ENCODE measurements at regions not wholly inside any gene's neighbourhood (a gene's known extent, or its start where the extent isn't known, plus 50 kb on each side); places are given as distances from the start of the nearest gene placed in this dataset.

- H3K36me3 ChIP-seq (ENCODE audit: insufficient read depth, low read length): no peaks in the 10 kb centered on the region
- H2AFZ ChIP-seq (ENCODE audit: low read depth, low read length): no peak overlapping the region
- H3K9me3 ChIP-seq (ENCODE audit: low read length): no peaks in the 10 kb centered on the region
- TF ChIP-seq RAD21 (conservative IDR thresholded peaks at IDR 0.05) (no peak), POLR2AphosphoS5 (IDR thresholded peaks at IDR 0.05) (no peak), TAF1 (IDR thresholded peaks at IDR 0.05; ENCODE audit: low read depth) (no peak), MXI1 (conservative IDR thresholded peaks at IDR 0.05; ENCODE audit: poor library complexity, severe bottlenecking) (no peak), SMC3 (conservative IDR thresholded peaks at IDR 0.05; ENCODE audit: poor library complexity) (no peak), EZH2 (IDR thresholded peaks at IDR 0.05; ENCODE audit: borderline replicate concordance, insufficient read depth, low read length, poor library complexity, severe bottlenecking) (no peak), EP300 (conservative IDR thresholded peaks at IDR 0.05; ENCODE audit: poor library complexity, severe bottlenecking) (no peak)
- TF ChIP-seq, protein P1, sequence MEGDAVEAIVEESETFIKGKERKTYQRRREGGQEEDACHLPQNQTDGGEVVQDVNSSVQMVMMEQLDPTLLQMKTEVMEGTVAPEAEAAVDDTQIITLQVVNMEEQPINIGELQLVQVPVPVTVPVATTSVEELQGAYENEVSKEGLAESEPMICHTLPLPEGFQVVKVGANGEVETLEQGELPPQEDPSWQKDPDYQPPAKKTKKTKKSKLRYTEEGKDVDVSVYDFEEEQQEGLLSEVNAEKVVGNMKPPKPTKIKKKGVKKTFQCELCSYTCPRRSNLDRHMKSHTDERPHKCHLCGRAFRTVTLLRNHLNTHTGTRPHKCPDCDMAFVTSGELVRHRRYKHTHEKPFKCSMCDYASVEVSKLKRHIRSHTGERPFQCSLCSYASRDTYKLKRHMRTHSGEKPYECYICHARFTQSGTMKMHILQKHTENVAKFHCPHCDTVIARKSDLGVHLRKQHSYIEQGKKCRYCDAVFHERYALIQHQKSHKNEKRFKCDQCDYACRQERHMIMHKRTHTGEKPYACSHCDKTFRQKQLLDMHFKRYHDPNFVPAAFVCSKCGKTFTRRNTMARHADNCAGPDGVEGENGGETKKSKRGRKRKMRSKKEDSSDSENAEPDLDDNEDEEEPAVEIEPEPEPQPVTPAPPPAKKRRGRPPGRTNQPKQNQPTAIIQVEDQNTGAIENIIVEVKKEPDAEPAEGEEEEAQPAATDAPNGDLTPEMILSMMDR (IDR thresholded peaks at IDR 0.05; ENCODE audit: poor library complexity, severe bottlenecking): no peak
- TF ChIP-seq, protein P2, sequence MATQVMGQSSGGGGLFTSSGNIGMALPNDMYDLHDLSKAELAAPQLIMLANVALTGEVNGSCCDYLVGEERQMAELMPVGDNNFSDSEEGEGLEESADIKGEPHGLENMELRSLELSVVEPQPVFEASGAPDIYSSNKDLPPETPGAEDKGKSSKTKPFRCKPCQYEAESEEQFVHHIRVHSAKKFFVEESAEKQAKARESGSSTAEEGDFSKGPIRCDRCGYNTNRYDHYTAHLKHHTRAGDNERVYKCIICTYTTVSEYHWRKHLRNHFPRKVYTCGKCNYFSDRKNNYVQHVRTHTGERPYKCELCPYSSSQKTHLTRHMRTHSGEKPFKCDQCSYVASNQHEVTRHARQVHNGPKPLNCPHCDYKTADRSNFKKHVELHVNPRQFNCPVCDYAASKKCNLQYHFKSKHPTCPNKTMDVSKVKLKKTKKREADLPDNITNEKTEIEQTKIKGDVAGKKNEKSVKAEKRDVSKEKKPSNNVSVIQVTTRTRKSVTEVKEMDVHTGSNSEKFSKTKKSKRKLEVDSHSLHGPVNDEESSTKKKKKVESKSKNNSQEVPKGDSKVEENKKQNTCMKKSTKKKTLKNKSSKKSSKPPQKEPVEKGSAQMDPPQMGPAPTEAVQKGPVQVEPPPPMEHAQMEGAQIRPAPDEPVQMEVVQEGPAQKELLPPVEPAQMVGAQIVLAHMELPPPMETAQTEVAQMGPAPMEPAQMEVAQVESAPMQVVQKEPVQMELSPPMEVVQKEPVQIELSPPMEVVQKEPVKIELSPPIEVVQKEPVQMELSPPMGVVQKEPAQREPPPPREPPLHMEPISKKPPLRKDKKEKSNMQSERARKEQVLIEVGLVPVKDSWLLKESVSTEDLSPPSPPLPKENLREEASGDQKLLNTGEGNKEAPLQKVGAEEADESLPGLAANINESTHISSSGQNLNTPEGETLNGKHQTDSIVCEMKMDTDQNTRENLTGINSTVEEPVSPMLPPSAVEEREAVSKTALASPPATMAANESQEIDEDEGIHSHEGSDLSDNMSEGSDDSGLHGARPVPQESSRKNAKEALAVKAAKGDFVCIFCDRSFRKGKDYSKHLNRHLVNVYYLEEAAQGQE (IDR thresholded peaks at IDR 0.05; ENCODE audit: borderline replicate concordance): no peak
- no peak overlapping the region for H3K4me3 ChIP-seq (ENCODE audit: low read length)
- H3K79me2 ChIP-seq (replicated peaks; ENCODE audit: insufficient read depth, low read length): no peaks in the 10 kb centered on the region
- no peaks in the 10 kb centered on the region for H3K27me3 ChIP-seq (ENCODE audit: insufficient read depth, low read depth, low read length)
- H3K9me2 ChIP-seq (ENCODE audit: insufficient read depth, low read length): no peaks in the 10 kb centered on the region
- H3F3A ChIP-seq (ENCODE audit: insufficient read depth, low read length, poor library complexity, severe bottlenecking): no peaks in the 10 kb centered on the region
- no peaks in the 10 kb centered on the region for H4K20me1 ChIP-seq (ENCODE audit: insufficient read depth)
- no peak overlapping the region for H3K9ac ChIP-seq (ENCODE audit: low read length)
- H3K4me2 ChIP-seq (ENCODE audit: low read length): no peak overlapping the region
- no peak overlapping the region for H3K27ac ChIP-seq (ENCODE audit: low read length)
Measured at GRCh38 chr13:70183041-70183440, 74.8 kb upstream of the KLHL1 start.

Small RNA genes in the stretch of these regions (small RNA-seq; reads per million reads assigned to genes)
- gene AL445264.1 (0 reads per million in 3 experiments), gene RNU6-54P (0 reads per million in 3 experiments)

All from neural cell (in vitro differentiated cells).